Natural killer cell (primary cell): ENCODE measurements at regions not wholly inside any gene's neighbourhood (a gene's known extent, or its start where the extent isn't known, plus 50 kb on each side); places are given as distances from the start of the nearest gene placed in this dataset.

ENCODE experiments used
- ATAC-seq, 3 donors: fragments of 150-1000 bp in 2 of 3; fragments of 200-7000 bp in 1 of 3; cut with Tn5 transposase; 1 replicate in 1 of 3; 2 replicates in 2 of 3; pipeline ENCODE4 v1.10.0; 2021; ENCODE audit warnings: mild to moderate bottlenecking in 2 of 3, moderate library complexity in 2 of 3
- DNase-seq, 2 donors: peaks; one replicate each; pipeline versions ENCODE4 v3.0.0 to v3.0.0-alpha.2; 2013 to 2021; ENCODE audit warnings: mixed read lengths in 1 of 2
- H3K27ac ChIP-seq: one replicate; pipeline ENCODE4 v1.5.1; 2013; ENCODE audit warnings: mild to moderate bottlenecking, low read length
- H3K27me3 ChIP-seq: one replicate; pipeline ENCODE4 v1.6.1; 2013; ENCODE audit warnings: low read length; ENCODE audit not compliant: control insufficient read depth, insufficient read depth
- H3K36me3 ChIP-seq: one replicate; pipeline ENCODE4 v1.6.1; 2013; ENCODE audit warnings: low read length; ENCODE audit not compliant: control insufficient read depth, insufficient read depth
- H3K4me1 ChIP-seq: one replicate; pipeline ENCODE4 v1.6.1; 2013; ENCODE audit warnings: low read length; ENCODE audit not compliant: control insufficient read depth, insufficient read depth
- H3K4me3 ChIP-seq: one replicate; pipeline ENCODE4 v1.5.1; 2013; ENCODE audit warnings: low read length
- H3K9me3 ChIP-seq: one replicate; pipeline ENCODE4 v1.6.1; 2013; ENCODE audit warnings: low read length; ENCODE audit not compliant: control insufficient read depth, insufficient read depth
- H3K27ac Mint-ChIP-seq, 2 donors: one replicate each; pipeline ENCODE4 v1.8.0; 2022; ENCODE audit warnings: mild to moderate bottlenecking in 2 of 2, mixed read lengths in 2 of 2, moderate library complexity in 1 of 2
- H3K27me3 Mint-ChIP-seq, 2 donors: one replicate each; pipeline ENCODE4 v1.8.0; 2022; ENCODE audit warnings: low read depth in 2 of 2, mixed read lengths in 2 of 2
- H3K36me3 Mint-ChIP-seq: one replicate; pipeline ENCODE4 v1.8.0; 2022; ENCODE audit warnings: mixed read lengths
- H3K4me1 Mint-ChIP-seq, 2 donors: one replicate each; pipeline ENCODE4 v1.8.0; 2022; ENCODE audit warnings: mixed read lengths in 2 of 2
- H3K4me3 Mint-ChIP-seq: one replicate; pipeline ENCODE4 v1.8.0; 2022; ENCODE audit warnings: mild to moderate bottlenecking, moderate library complexity, mixed read lengths
- H3K9me3 Mint-ChIP-seq, 2 donors: one replicate each; pipeline ENCODE4 v1.8.0; 2022; ENCODE audit warnings: mixed read lengths in 2 of 2
- CTCF ChIP-seq: fragments of 200-600 bp; IDR thresholded peaks from one replicate; pipeline ENCODE4 v1.8.0; 2022; ENCODE audit warnings: antibody characterized with exemption
- WGBS: methylation state at CpG from one replicate; pipeline ENCODE4 v1.1.7; 2013; ENCODE audit warnings: missing lambda C conversion rate; ENCODE audit not compliant: insufficient coverage; 5-methylcytosine and 5-hydroxymethylcytosine counted together
- intact Hi-C: fragments of 100-400 bp; cut with micrococcal nuclease; formaldehyde crosslinking; loops from one replicate; pipeline ENCODE4 v1.14.2; 2022

DNA sequence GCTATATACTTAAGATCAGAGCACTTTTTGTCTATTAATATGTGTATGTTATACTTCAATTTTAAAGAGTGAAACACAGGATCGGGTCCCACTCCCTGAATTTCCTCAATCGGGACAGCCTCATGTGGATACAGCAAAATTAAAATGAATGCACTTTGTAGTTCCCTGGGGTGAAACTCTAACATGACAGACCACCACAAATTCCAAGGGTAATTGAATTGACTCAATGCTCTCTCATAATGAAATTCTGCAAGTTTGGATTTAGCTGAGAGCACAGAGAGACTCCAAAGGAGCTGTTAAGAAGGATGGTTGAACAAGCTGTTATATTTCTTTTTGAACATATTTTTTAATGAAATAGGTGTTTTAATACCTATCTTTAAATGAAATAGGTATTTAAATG, 413.6 kb downstream of the GXYLT1 start:
- H3K4me3 ChIP-seq, result no peak overlapping the region
- ATAC-seq (no peak), DNase-seq (no peak)
- no peaks in the 10 kb centered on the region for H3K9me3 ChIP-seq
- H3K4me1 ChIP-seq, result no peaks in the 10 kb centered on the region
- no peak overlapping the region for H3K4me3 Mint-ChIP-seq
- no peaks in the 10 kb centered on the region for H3K4me1 Mint-ChIP-seq
- H3K9me3 Mint-ChIP-seq, result peaks cover 3 to 4% of the 10 kb centered on the region in 2 donors
- H3K36me3 ChIP-seq, result no peaks in the 10 kb centered on the region
- no peaks in the 10 kb centered on the region for H3K27me3 Mint-ChIP-seq
- TF ChIP-seq CTCF, result no peak
- H3K36me3 Mint-ChIP-seq, result no peaks in the 10 kb centered on the region
- no peaks in the 10 kb centered on the region for H3K27me3 ChIP-seq
- no peak overlapping the region for H3K27ac ChIP-seq
- no peak overlapping the region for H3K27ac Mint-ChIP-seq
- intact Hi-C loops, result no loop called here
- 92% methylated on average over 2 of the region's 2 CpGs for WGBS

DNA sequence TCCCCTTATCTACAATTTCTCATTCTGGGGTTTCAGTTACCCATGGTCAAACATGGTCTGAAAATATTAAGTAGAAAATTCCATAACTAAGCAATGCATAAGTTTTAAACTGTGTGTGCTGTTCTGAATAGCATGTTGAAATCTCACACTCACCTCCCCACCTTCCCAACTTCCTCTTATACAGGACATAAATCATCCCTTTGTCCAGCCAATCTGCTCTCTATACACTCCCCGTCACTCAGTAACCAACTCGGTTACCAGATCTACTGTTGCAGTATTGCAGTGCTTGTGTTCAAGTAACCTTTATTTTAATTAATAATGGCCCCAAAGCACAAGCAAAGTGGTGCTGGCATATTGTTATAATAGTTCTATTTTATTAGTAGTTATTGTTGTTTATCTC, 420.5 kb downstream of the GXYLT1 start:
- TF ChIP-seq CTCF, result no peak
- H3K27ac ChIP-seq, result no peak overlapping the region
- 15% methylated on average over 2 of the region's 2 CpGs for WGBS

GRCh38 chr12:41719214-41719613, 425.5 kb downstream of the GXYLT1 start:
- no peak for TF ChIP-seq CTCF
- Histone ChIP-seq H3K27me3 (no peaks in the 10 kb centered on the region), H3K4me1 (no peaks in the 10 kb centered on the region), H3K27ac (no peak overlapping the region), H3K36me3 (no peaks in the 10 kb centered on the region), H3K9me3 (no peaks in the 10 kb centered on the region), H3K4me3 (no peak overlapping the region)
- Mint-ChIP-seq H3K9me3 (peaks cover 2 to 5% of the 10 kb centered on the region in 2 donors), H3K27me3 (no peaks in the 10 kb centered on the region), H3K36me3 (no peaks in the 10 kb centered on the region), H3K4me3 (no peak overlapping the region), H3K4me1 (no peaks in the 10 kb centered on the region), H3K27ac (no peak overlapping the region)
- intact Hi-C loops, result no loop called here
- WGBS, result 94% methylated on average over 2 of the region's 3 CpGs
- ATAC-seq (no peak), DNase-seq (no peak)

More for the DNA sequence above, 420.5 kb downstream of the GXYLT1 start:
- Mint-ChIP-seq H3K9me3 (peaks cover 2 to 12% of the 10 kb centered on the region in 2 donors), H3K27me3 (no peaks in the 10 kb centered on the region), H3K27ac (no peak overlapping the region), H3K4me3 (no peak overlapping the region), H3K36me3 (no peaks in the 10 kb centered on the region), H3K4me1 (no peaks in the 10 kb centered on the region)
- Histone ChIP-seq H3K27me3 (no peaks in the 10 kb centered on the region), H3K4me3 (no peak overlapping the region), H3K4me1 (no peaks in the 10 kb centered on the region), H3K9me3 (no peaks in the 10 kb centered on the region), H3K36me3 (no peaks in the 10 kb centered on the region)
- intact Hi-C loops, result no loop called here
- ATAC-seq (no peak), DNase-seq (no peak)

DNA sequence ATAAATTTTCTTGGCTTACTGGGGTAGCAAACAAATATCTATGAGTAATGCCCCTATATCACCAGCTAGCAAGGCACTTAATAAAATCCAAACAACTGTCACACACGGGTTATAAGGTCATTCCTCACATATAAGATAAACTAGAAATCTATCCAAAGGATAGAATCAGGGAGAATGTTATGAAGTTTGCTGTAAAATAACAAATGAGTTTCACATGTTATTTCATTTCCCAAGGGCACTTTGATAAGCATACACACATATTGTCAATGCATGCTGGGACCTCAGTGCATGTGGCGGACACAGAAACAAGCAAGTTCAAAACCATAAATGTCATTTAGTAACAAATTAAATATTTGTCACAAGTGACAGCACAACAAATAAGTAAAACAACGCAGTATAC, 429.4 kb downstream of the GXYLT1 start:
- no peak for ATAC-seq
- Mint-ChIP-seq H3K27ac (no peak overlapping the region), H3K27me3 (no peaks in the 10 kb centered on the region), H3K9me3 (peaks cover 0 to 7% of the 10 kb centered on the region in 2 donors), H3K4me1 (no peaks in the 10 kb centered on the region), H3K4me3 (no peak overlapping the region), H3K36me3 (no peaks in the 10 kb centered on the region)
- no peaks in the 10 kb centered on the region for H3K9me3 ChIP-seq
- WGBS, result 92% methylated on average over 1 of the region's 3 CpGs
- no peaks in the 10 kb centered on the region for H3K4me1 ChIP-seq
- H3K27ac ChIP-seq, result no peak overlapping the region
- H3K36me3 ChIP-seq, result no peaks in the 10 kb centered on the region
- no peak for DNase-seq
- no peak overlapping the region for H3K4me3 ChIP-seq
- H3K27me3 ChIP-seq, result no peaks in the 10 kb centered on the region
- no peak for TF ChIP-seq CTCF
- intact Hi-C loops, result no loop called here
